ENCODE measurements at regions not wholly inside any gene's neighbourhood (a gene's known extent, or its start where the extent isn't known, plus 50 kb on each side); places are given as distances from the start of the nearest gene placed in this dataset.

DNA sequence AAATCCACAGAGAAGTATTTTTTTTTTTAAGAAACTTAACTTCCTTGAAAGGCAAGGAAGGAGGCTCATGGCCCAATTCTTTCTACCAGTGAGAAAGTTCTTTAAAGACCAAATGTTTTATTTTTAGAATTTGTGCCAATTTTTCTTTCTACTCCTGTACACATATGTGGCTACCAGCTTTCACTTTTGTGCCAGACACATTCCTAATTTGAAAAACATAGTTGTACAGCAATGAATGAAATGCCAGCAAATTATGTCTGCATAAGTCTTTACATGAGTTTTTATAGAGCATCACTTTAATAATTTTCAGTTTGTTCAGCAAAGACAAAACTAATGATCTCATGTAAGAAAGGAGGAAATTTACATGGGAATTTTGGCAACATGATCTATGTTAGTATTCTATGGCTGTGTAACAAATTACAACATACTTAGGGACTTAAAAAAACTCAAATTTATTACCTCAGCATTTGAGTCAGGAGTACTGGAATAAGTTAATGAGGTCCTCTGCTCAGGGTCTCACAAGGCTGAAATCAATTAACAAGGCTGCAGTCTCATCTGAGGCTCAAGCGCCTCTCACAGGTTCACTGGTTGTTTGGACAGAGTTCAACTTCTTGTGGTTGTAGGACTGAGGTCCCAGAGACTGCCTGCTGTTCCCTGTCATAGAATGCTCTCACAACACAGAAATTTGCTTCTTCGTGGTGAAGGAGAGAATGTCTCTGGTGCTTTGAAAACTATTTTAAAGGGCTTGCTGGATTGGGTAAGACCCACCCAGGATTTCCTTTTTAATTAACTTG, 678.2 kb upstream of the FAM241A start:
- TF ChIP-seq, protein P1, sequence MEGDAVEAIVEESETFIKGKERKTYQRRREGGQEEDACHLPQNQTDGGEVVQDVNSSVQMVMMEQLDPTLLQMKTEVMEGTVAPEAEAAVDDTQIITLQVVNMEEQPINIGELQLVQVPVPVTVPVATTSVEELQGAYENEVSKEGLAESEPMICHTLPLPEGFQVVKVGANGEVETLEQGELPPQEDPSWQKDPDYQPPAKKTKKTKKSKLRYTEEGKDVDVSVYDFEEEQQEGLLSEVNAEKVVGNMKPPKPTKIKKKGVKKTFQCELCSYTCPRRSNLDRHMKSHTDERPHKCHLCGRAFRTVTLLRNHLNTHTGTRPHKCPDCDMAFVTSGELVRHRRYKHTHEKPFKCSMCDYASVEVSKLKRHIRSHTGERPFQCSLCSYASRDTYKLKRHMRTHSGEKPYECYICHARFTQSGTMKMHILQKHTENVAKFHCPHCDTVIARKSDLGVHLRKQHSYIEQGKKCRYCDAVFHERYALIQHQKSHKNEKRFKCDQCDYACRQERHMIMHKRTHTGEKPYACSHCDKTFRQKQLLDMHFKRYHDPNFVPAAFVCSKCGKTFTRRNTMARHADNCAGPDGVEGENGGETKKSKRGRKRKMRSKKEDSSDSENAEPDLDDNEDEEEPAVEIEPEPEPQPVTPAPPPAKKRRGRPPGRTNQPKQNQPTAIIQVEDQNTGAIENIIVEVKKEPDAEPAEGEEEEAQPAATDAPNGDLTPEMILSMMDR (IDR thresholded peaks at IDR 0.05): no peak
- TF ChIP-seq EZH2 (IDR thresholded peaks at IDR 0.05; ENCODE audit: borderline replicate concordance, insufficient read depth, low read depth, low read length, poor library complexity, severe bottlenecking): no peak

Measured in B cell (primary cell).